Left lung (tissue), 4 donors: ENCODE measurements at regions not wholly inside any gene's neighbourhood (a gene's known extent, or its start where the extent isn't known, plus 50 kb on each side); places are given as distances from the start of the nearest gene placed in this dataset.
"Not testable (repeated sequence)": the region's sequence is repeated elsewhere in the genome, so short reads cannot be mapped to it uniquely, and the experiment has no call there.

ENCODE experiments used
- ATAC-seq: fragments of 200-7000 bp; cut with Tn5 transposase; one replicate; pipeline ENCODE4 v1.9.1; 2020; ENCODE audit warnings: moderate library complexity
- DNase-seq, 4 donors: peaks; one replicate each; pipeline ENCODE4 v3.0.0-alpha.2; 2013 to 2020
- H3K27ac ChIP-seq, 2 donors: fragments of 200-600 bp; sonication (generic) in 1 of 2; one replicate each; pipeline versions ENCODE4 v1.5.0 to v1.8.0; 2020 to 2021
- H3K27me3 ChIP-seq, 2 donors: fragments of 200-600 bp; sonication (generic) in 1 of 2; one replicate each; pipeline versions ENCODE4 v1.5.0 to v1.8.0; 2020 to 2021
- H3K36me3 ChIP-seq, 2 donors: fragments of 200-600 bp; sonication (generic) in 1 of 2; one replicate each; pipeline versions ENCODE4 v1.5.0 to v1.8.0; 2020 to 2021
- H3K4me1 ChIP-seq, 2 donors: fragments of 200-600 bp; one replicate each; pipeline ENCODE4 v1.8.0; 2021
- H3K4me3 ChIP-seq, 2 donors: fragments of 200-600 bp; sonication (generic) in 1 of 2; one replicate each; pipeline versions ENCODE4 v1.5.0 to v1.8.0; 2020 to 2021; ENCODE audit warnings: mild to moderate bottlenecking in 1 of 2
- H3K9me3 ChIP-seq, 2 donors: fragments of 200-600 bp; sonication (generic) in 1 of 2; one replicate each; pipeline versions ENCODE4 v1.5.0 to v1.8.0; 2020 to 2021
- CTCF ChIP-seq, 2 donors: fragments of 200-600 bp; sonication (generic) in 1 of 2; IDR thresholded peaks; one replicate each; pipeline versions ENCODE4 v1.5.0 to v1.8.0; 2021; ENCODE audit warnings: antibody characterized with exemption in 2 of 2
- intact Hi-C, 2 donors: fragments of 100-400 bp; cut with DNase I; formaldehyde crosslinking; loops; one replicate each; pipeline versions ENCODE4 v1.11.2 to v1.14.2; 2022
- donor health status: DM: no; HTN: yes; CAD: no.
- donor health status: DM: no; HTN: no; CAD: no.

GRCh38 chr13:88717946-88718345 lies 1046.8 kb downstream of the SLITRK5 start:
- DNase-seq, result peak in 1 of 4 donors; percentile 47
- peaks cover 0 to 8% of the 10 kb centered on the region in 2 donors for H3K9me3 ChIP-seq
- no peaks in the 10 kb centered on the region for H3K27me3 ChIP-seq

GRCh38 chr13:88718781-88719180 lies 1047.6 kb downstream of the SLITRK5 start:
- DNase-seq, result no peak
- Histone ChIP-seq H3K4me3 (no peak overlapping the region), H3K4me1 (no peaks in the 10 kb centered on the region), H3K36me3 (no peaks in the 10 kb centered on the region), H3K9me3 (peaks cover 0 to 13% of the 10 kb centered on the region in 2 donors), H3K27me3 (no peaks in the 10 kb centered on the region), H3K27ac (no peak overlapping the region)
- intact Hi-C loops, result no loop called here
- ATAC-seq, result no peak
- TF ChIP-seq CTCF (IDR thresholded peaks at IDR 0.05), result no peak

More at GRCh38 chr13:88717946-88718345, 1046.8 kb downstream of the SLITRK5 start:
- ATAC-seq, result no peak
- H3K4me3 ChIP-seq, result no peak overlapping the region
- TF ChIP-seq CTCF (IDR thresholded peaks at IDR 0.05), result no peak
- no peak overlapping the region for H3K27ac ChIP-seq
- no peaks in the 10 kb centered on the region for H3K4me1 ChIP-seq
- intact Hi-C loops, result no loop called here
- no peaks in the 10 kb centered on the region for H3K36me3 ChIP-seq

- Histone ChIP-seq H3K9me3 (peaks cover 0 to 20% of the 10 kb centered on the region in 2 donors), H3K27ac (no peak overlapping the region), H3K27me3 (no peaks in the 10 kb centered on the region), H3K4me1 (no peaks in the 10 kb centered on the region), H3K4me3 (no peak overlapping the region), H3K36me3 (no peaks in the 10 kb centered on the region)
- TF ChIP-seq CTCF (IDR thresholded peaks at IDR 0.05), result no peak
- no peak for ATAC-seq
- peak in 1 of 4 donors; percentile 45 for DNase-seq
- intact Hi-C loops, result no loop called here
Observed at GRCh38 chr13:88726075-88726474, 1054.9 kb downstream of the SLITRK5 start.

GRCh38 chr13:88727236-88727635 lies 1056.1 kb downstream of the SLITRK5 start:
- H3K27me3 ChIP-seq, H3K27ac ChIP-seq, intact Hi-C loops, ATAC-seq, H3K36me3 ChIP-seq, DNase-seq, H3K4me1 ChIP-seq, H3K4me3 ChIP-seq: not testable (repeated sequence)
- peaks cover 0 to 20% of the 10 kb centered on the region in 2 donors for H3K9me3 ChIP-seq

GRCh38 chr13:88729605-88730004 lies 1058.4 kb downstream of the SLITRK5 start:
- no peaks in the 10 kb centered on the region for H3K27me3 ChIP-seq
- H3K4me3 ChIP-seq, result no peak overlapping the region
- ATAC-seq (no peak), DNase-seq (no peak)
- H3K9me3 ChIP-seq, result peaks cover 0 to 12% of the 10 kb centered on the region in 2 donors
- no peak overlapping the region for H3K27ac ChIP-seq
- intact Hi-C loops, result no loop called here
- no peaks in the 10 kb centered on the region for H3K4me1 ChIP-seq
- H3K36me3 ChIP-seq, result no peaks in the 10 kb centered on the region
- TF ChIP-seq CTCF (IDR thresholded peaks at IDR 0.05), result no peak

- no peak overlapping the region for H3K27ac ChIP-seq
- no peak for TF ChIP-seq CTCF (IDR thresholded peaks at IDR 0.05)
- no peaks in the 10 kb centered on the region for H3K9me3 ChIP-seq
- H3K36me3 ChIP-seq, result no peaks in the 10 kb centered on the region
- H3K27me3 ChIP-seq, result no peaks in the 10 kb centered on the region
- H3K4me3 ChIP-seq, result no peak overlapping the region
- intact Hi-C loops, result no loop called here
- ATAC-seq, result no peak
- DNase-seq, result no peak
- H3K4me1 ChIP-seq, result no peaks in the 10 kb centered on the region
Observed at GRCh38 chr13:88736026-88736425, 1064.9 kb downstream of the SLITRK5 start.
